ENCODE measurements at regions not wholly inside any gene's neighbourhood (a gene's known extent, or its start where the extent isn't known, plus 50 kb on each side); places are given as distances from the start of the nearest gene placed in this dataset.
A peak's percentile ranks its signal among the peaks of the same experiment; 100 is the strongest.
"Not testable (repeated sequence)": the region's sequence is repeated elsewhere in the genome, so short reads cannot be mapped to it uniquely, and the experiment has no call there.

DNA sequence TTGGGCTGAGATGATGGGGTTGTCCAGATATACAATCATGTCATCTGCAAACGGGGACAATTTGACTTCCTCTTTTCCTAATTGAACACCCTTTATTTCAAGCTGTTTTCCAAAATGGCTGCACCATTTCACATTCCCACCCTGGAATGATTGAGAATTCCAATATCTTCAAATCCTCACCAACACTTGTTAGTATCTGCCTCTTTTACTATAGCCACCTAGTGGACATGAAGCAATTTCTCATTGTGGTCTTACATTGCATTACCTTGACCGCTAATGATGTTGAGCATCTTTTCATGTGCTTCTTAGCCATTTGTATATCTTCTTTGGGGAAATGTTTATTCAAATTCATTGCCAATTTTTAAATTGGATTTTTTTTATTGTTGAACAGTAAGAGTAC lies 364.8 kb downstream of the SMARCA1 start:
- DNase-seq = no peak

DNA sequence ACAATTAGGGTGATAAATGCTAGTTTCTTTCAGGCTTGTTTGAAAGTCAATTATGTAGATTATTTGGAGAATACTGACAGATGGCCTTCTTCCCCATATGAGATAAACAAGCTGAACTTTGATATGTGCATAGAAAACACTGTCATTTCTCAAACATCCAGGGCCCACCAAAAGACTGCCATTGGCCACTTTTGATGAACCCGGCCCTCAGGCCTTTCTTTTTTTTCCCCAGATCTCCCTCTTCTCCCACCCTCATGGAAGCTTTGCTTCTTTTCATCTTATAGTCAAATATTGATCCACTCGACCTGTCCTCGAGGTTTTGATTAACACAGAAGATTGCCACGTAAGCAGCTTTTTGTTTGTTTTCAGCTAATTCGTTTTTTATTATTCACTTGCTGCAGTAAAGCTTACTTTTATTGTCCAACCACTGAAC lies 377.4 kb downstream of the SMARCA1 start:
- no peak for DNase-seq

DNA sequence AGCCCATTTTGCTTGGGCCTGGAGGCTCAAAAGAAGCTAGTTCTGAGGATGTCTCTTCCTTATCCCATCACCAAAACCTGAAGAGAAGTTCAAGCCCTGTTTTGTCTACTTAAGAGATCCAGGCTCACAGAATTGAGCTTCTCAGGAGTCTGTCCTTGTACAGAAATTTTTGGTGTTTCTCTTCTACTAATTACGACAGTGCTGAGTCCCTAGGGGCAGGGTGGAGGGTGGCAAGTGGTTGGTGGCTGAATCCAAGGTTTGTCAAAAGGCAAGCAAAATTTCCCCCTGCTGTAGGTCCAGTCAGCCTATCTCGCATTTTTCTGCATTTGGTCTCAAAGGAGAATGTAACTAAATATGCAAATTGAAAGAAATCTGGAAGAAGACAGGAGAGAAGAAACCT lies 377.9 kb downstream of the SMARCA1 start:
- DNase-seq = no peak

GRCh38 chrX:129144172-129145038 lies 378.9 kb downstream of the SMARCA1 start:
- no peak for DNase-seq

DNA sequence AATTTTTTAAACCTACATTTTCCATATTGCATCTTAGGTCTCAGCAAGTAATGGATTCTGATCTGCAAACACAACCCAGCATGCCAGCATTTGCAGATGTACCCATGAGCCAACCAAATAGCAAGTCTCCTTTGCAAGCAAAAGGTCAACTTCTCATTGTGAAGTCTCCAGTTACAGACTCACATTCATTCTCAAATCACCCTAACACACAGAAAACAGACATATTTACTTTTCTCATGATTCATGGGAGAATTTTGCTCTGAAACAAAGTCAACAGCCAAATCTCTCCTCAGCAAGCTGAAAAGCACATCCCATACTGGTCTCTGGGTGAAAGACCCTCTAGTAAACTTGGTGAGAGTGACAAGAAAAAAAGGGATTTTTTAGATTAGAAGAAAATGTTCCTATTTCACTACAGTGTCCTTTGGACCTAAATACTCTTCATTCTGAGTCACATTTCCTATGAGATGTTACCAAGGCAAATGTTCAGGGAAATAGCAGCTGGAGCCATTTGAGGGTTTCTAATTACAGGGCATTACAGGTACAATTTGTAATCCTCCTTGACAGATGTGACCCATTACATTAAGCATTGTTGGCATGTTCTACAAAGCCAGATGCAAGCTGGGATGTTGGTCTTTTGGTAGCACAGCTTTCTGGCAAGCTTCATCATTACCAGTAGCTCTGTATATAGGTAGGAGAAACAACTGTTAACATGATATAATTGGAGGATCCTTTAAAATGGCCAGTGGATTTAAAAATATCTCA lies 383.3 kb downstream of the SMARCA1 start:
- DNase-seq = no peak

DNA sequence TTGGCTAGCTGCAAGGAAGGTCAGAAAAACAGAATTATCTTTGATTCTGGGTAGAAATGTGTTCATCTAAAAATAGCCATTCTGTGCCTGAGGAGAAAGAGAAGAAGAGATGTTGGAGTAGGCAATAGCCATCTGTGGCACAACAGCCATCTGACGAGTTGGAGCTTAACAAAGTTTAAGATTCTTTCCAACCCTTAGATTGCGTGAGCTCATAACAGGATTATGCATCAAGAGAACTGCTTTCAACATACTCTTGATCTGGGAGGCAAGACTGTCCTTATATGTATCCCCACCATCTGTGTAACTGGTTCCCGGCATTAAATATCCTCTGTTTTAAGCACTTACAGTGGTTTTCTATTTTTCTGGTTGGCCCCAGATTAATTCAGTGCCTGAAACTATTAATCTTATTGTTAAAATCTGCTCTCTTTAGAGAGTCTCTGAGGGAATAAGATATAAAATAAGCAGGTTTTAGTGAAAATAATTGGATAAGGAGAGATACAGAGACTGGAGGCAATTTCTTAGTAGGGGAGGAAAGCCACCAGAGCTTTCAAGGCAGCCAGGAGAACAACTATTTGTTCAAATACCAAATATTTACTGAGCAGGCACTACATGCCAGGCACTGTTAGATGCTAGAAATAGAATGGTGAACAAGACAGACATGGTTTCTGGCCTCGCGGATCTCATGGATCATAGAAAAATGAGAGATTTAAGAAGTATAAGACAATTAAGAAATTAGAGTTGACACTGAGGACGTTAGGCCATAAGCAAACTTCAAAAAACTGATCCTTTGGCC lies 398.0 kb downstream of the SMARCA1 start:
- no peak for DNase-seq

- no peak for DNase-seq
Measured at GRCh38 chrX:129123795-129124194, 399.5 kb downstream of the SMARCA1 start.

DNA sequence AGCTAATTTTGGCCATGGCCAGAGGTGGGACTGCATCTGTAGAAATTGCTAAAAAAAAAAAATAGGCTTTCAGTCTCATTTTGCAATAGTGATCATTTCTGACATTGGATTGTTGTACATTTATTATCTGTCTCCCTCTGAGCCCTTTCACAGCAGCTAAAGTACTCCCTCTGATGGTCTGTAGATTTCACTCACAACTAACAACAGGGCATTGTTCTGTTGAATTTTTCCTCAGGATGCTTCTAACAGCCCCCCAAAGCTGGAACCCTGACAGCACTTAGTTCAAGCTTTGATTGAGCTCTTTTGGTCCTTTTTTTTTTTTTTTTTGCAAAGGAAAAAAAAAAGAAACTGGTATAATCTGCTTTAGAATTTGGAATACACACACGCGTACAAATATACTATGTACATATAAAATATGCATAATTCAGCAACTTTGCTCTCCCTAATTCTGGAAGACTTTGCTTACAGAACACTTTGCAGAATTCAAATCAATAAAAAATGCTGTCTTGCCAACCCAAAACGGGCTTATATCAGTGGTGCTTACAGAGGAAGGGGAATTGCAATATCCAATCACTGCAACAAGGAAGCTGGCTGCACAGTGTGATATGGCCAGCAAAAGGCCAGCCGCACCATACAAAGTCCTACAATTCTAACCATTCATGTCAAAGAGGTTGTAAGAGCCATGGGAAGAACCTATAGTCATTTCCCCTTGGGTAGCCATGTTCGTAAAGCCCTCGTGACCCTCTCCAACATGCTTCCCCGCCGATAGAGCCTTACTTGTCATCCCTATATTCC lies 406.4 kb downstream of the SMARCA1 start:
- no peak for DNase-seq

- DNase-seq = no peak
Measured at GRCh38 chrX:129115935-129116334, 407.4 kb downstream of the SMARCA1 start.

- peak; percentile 42 for DNase-seq
Measured at GRCh38 chrX:129115104-129115503, 408.2 kb downstream of the SMARCA1 start.

DNA sequence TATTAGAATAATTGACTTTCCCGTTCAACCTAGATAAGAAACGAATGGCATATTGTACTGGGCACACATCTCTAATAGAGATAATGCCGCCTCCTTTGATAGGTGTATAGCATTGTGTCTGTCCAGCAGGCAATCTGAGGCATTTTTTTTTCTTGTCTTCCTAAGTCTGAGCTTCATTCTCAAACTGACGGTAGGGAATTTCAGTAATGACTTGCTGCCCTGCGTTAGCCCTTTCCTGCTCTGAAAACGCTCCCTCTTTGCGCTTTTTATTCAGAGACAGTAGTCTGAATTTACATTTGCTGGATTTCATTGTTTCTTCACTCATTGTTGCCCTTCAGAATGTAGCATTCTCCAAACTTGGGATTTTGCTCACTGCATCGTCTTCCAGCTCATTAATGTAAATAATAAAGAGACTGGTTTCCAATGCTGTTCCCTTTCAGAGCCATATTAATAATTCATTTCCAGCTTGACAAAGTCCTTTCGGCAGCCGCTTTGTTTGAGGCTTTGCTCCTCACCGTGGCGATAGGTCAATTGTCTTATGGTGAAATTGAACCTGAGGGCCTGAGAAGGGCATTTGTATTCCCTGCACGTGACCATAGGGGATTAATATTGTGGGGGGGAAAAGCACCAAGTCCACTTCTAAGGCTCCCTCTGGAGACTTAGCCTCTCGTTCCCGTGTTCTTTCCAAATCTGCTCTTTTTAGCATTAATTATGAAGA lies 412.1 kb downstream of the SMARCA1 start:
- DNase-seq = no peak

GRCh38 chrX:129108936-129109335 lies 414.4 kb downstream of the SMARCA1 start:
- no peak for DNase-seq

GRCh38 chrX:129099207-129099606 lies 424.1 kb downstream of the SMARCA1 start:
- DNase-seq = no peak

- DNase-seq = no peak
Measured at GRCh38 chrX:129097668-129098067, 425.6 kb downstream of the SMARCA1 start.

GRCh38 chrX:129093706-129094105 lies 429.6 kb downstream of the SMARCA1 start:
- no peak for DNase-seq

DNA sequence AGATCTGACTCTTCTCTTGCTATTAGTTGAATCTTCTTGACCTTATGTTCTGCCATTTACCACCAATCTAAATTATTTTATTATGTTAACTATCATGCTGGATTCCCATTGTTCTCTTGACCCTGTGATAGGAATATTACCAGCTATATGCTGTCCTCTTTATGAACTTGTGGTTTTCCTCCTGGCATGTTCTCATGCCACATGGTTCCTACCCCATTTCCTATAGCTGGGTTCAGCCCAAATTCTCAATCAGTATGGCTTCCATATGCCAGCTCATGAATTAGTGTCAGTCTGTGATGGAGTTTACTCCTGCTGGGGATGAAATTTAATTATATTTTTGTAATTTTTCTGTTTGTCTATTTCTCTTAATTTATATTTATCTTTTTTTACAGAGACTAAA lies 430.5 kb downstream of the SMARCA1 start:
- DNase-seq = no peak

DNA sequence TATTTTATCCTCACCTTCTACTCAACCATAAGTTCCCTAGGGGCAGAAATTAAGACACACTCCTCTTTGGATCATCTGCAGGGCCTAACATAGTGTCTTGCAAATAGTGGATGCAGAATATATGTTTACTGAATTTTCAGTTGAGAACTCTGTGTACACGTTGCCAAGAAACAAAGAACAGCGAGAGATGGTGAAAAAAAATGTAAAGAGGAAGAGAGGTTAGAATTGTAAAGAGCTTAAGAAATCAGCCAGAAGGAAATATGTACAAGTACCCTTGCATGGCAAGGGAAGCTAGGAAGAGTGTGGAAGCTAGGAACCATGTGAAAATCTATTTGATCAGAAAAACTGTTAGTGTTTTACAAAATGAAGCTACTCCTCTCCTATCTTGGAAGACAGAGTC lies 431.0 kb downstream of the SMARCA1 start:
- no peak for DNase-seq

- no peak for DNase-seq
Measured at GRCh38 chrX:129091097-129091496, 432.2 kb downstream of the SMARCA1 start.

GRCh38 chrX:129086802-129087201 lies 436.5 kb downstream of the SMARCA1 start:
- DNase-seq = no peak

- not testable (repeated sequence) for DNase-seq
Measured at GRCh38 chrX:129084291-129084690, 439.0 kb downstream of the SMARCA1 start.

DNA sequence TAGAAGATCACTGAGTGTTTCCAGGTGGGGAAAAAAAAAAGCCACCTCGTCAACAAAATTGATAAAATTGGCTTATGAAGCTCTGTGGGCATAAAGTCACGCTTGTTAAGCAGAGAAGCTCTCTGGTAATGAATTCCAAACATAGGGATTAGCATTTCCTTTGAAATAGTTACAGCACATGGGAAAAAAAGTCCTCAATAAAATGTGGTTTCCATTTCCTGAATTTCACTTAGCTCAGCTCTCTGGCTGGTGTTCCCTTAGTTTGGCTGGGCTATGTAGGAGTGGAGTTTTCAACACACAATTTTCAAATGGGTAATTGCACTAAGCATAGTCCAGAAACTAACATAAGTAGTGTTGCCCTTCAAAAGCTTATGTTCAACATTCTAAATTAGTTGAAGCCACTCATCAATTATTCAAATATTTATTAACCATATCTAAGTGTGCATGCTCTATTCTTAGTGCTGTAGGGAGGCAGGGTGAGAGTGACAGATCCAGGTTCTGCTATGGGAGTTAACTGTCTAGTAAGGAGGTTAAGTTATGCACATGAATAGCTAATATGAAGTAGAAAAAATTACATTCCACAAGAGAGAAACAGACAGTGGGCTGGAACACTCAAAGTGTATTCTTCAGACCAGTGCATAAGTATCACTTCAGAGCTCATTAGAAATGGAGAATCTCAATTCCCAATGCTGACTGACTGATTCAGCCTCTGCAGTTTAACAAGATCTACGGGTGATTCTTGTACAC lies 445.7 kb downstream of the SMARCA1 start:
- no peak for DNase-seq

Data from activated CD4-positive, alpha-beta T cell treated with anti-CD3 and anti-CD28 coated beads, Interleukin-2, amount 50 U/mL, for 16 hours (primary cell).